Cardiac fibroblast (primary cell): ENCODE measurements at regions not wholly inside any gene's neighbourhood (a gene's known extent, or its start where the extent isn't known, plus 50 kb on each side); places are given as distances from the start of the nearest gene placed in this dataset.

Source experiments
- DNase-seq, 2 donors: peaks; one replicate each; pipeline versions ENCODE4 v3.0.0 to v3.0.0-alpha.2; 2010; ENCODE audit warnings: low read depth in 2 of 2
- H3K4me3 ChIP-seq, 2 donors: replicated peaks in 1 of 2; 1 replicate in 1 of 2; 2 replicates in 1 of 2; pipeline ENCODE4 v1.5.1; 2011; ENCODE audit warnings: low read depth in 2 of 2, low read length in 2 of 2, mild to moderate bottlenecking in 2 of 2, moderate library complexity in 1 of 2
- CTCF ChIP-seq: IDR thresholded peaks from one replicate; pipeline ENCODE4 v1.5.1; 2011; ENCODE audit warnings: low read depth, mild to moderate bottlenecking, low read length, inconsistent platforms

GRCh38 chr3:17841190-17841828, 98.9 kb upstream of the TBC1D5 start:
- TF ChIP-seq CTCF = peak; percentile 95
- no peak overlapping the region for H3K4me3 ChIP-seq
- DNase-seq = peak; percentile 70 to 71

- DNase-seq = no peak
- H3K4me3 ChIP-seq = no peak overlapping the region
- TF ChIP-seq CTCF = no peak
Observed at GRCh38 chr3:17840651-17841050, 98.2 kb upstream of the TBC1D5 start.

GRCh38 chr3:17840126-17840525, 97.7 kb upstream of the TBC1D5 start:
- no peak for DNase-seq
- no peak for TF ChIP-seq CTCF
- H3K4me3 ChIP-seq = no peak overlapping the region

- no peak for DNase-seq
- no peak for TF ChIP-seq CTCF
- no peak overlapping the region for H3K4me3 ChIP-seq
Observed at GRCh38 chr3:17836919-17837318, 94.5 kb upstream of the TBC1D5 start.

- no peak for TF ChIP-seq CTCF
- DNase-seq = no peak
- H3K4me3 ChIP-seq = no peak overlapping the region
Observed at GRCh38 chr3:17836092-17836491, 93.7 kb upstream of the TBC1D5 start.

- no peak for TF ChIP-seq CTCF
- H3K4me3 ChIP-seq = no peak overlapping the region
- no peak for DNase-seq
Observed at GRCh38 chr3:17833786-17834559, 91.5 kb upstream of the TBC1D5 start.
